ENCODE measurements at regions not wholly inside any gene's neighbourhood (a gene's known extent, or its start where the extent isn't known, plus 50 kb on each side); places are given as distances from the start of the nearest gene placed in this dataset.

DNA sequence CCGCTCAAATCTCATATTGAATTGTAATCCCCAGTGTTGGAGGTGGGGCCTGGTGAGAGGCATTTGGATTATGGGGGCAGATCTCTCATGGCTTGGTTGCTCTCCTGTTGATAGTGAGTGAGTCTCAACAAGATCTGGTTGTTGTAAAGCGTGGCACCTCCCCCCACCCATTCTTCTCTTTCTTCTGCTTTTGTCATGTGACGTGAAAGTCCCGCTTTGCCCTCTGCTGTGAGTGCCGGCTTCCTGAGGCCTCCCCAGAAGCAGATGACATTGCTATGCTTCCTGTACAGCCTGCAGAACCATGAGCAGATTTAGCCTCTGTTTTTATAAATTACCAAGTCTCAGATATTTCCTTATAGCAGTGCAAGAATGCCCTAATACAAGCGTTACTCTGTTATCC lies 673.8 kb downstream of the ADCYAP1 start:
- no peaks in the 10 kb centered on the region for H3K9me3 ChIP-seq
- no peak overlapping the region for H2AFZ ChIP-seq (ENCODE audit: low read depth)
- no peaks in the 10 kb centered on the region for H3K27me3 ChIP-seq (ENCODE audit: insufficient read depth)
- POLR2A ChIA-PET = no interaction called here
- H4K20me1 ChIP-seq (ENCODE audit: insufficient read depth) = no peaks in the 10 kb centered on the region
- H3F3A ChIP-seq (replicated peaks; ENCODE audit: insufficient read depth) = no peaks in the 10 kb centered on the region
- H3K4me2 ChIP-seq = no peak overlapping the region
- no peaks in the 10 kb centered on the region for H3K4me1 ChIP-seq (ENCODE audit: control insufficient read depth in 1 of 2, insufficient read depth in 2 of 2, low read depth in 1 of 2, low read length in 1 of 2)
- no peaks in the 10 kb centered on the region for H3K79me2 ChIP-seq (ENCODE audit: insufficient read depth)
- no peak overlapping the region for H3K27ac ChIP-seq (ENCODE audit: low read depth in 2 of 2, low read length in 1 of 2)
- H3K9ac ChIP-seq = no peak overlapping the region
- WGBS (ENCODE audit: low lambda C conversion rate) = 25% methylated on average over 6 of the region's 6 CpGs
- CTCF ChIA-PET = no interaction called here
- H3K4me3 ChIP-seq (ENCODE audit: low read depth in 2 of 2, low read length in 1 of 2) = no peak overlapping the region
- H3K9me2 ChIP-seq = no peaks in the 10 kb centered on the region
- no peaks in the 10 kb centered on the region for H3K36me3 ChIP-seq (replicated peaks in 1 of 2; ENCODE audit: control insufficient read depth in 1 of 2, insufficient read depth in 2 of 2, low read length in 1 of 2)
- no peak for TF ChIP-seq TCF12 (IDR thresholded peaks at IDR 0.05)
- no peak for TF ChIP-seq RAD21 (IDR thresholded peaks at IDR 0.05; ENCODE audit: low read length)
- no peak for TF ChIP-seq RXRA (IDR thresholded peaks at IDR 0.05; ENCODE audit: borderline replicate concordance, low read depth)
- DNase-seq = no peak

GRCh38 chr18:1581581-1581980 lies 676.9 kb downstream of the ADCYAP1 start:
- no peaks in the 10 kb centered on the region for H4K20me1 ChIP-seq (ENCODE audit: insufficient read depth)
- TF ChIP-seq, protein P1, sequence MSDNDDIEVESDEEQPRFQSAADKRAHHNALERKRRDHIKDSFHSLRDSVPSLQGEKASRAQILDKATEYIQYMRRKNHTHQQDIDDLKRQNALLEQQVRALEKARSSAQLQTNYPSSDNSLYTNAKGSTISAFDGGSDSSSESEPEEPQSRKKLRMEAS (IDR thresholded peaks at IDR 0.05; ENCODE audit: low read depth) = no peak
- TF ChIP-seq RXRA (IDR thresholded peaks at IDR 0.05; ENCODE audit: borderline replicate concordance, low read depth) = no peak
- TF ChIP-seq RCOR1 (IDR thresholded peaks at IDR 0.05; ENCODE audit: low read length) = no peak
- no peaks in the 10 kb centered on the region for H3K36me3 ChIP-seq (replicated peaks in 1 of 2; ENCODE audit: control insufficient read depth in 1 of 2, insufficient read depth in 2 of 2, low read length in 1 of 2)
- no peak overlapping the region for H3K9ac ChIP-seq
- whole genome bisulfite sequencing (ENCODE audit: low lambda C conversion rate) = 0% methylated on average over 1 of the region's 1 CpG
- DNase-seq = no peak
- no peaks in the 10 kb centered on the region for H3K9me3 ChIP-seq
- no peaks in the 10 kb centered on the region for H3K79me2 ChIP-seq (ENCODE audit: insufficient read depth)
- ChIA-PET CTCF (no interaction called here), POLR2A (no interaction called here)
- H2AFZ ChIP-seq (ENCODE audit: low read depth) = no peak overlapping the region
- H3K27me3 ChIP-seq (ENCODE audit: insufficient read depth) = no peaks in the 10 kb centered on the region
- no peaks in the 10 kb centered on the region for H3F3A ChIP-seq (replicated peaks; ENCODE audit: insufficient read depth)
- no peaks in the 10 kb centered on the region for H3K9me2 ChIP-seq
- no peak overlapping the region for H3K27ac ChIP-seq (ENCODE audit: low read depth in 2 of 2, low read length in 1 of 2)
- H3K4me3 ChIP-seq (ENCODE audit: low read depth in 2 of 2, low read length in 1 of 2) = no peak overlapping the region
- no peaks in the 10 kb centered on the region for H3K4me1 ChIP-seq (ENCODE audit: control insufficient read depth in 1 of 2, insufficient read depth in 2 of 2, low read depth in 1 of 2, low read length in 1 of 2)
- no peak overlapping the region for H3K4me2 ChIP-seq

DNA sequence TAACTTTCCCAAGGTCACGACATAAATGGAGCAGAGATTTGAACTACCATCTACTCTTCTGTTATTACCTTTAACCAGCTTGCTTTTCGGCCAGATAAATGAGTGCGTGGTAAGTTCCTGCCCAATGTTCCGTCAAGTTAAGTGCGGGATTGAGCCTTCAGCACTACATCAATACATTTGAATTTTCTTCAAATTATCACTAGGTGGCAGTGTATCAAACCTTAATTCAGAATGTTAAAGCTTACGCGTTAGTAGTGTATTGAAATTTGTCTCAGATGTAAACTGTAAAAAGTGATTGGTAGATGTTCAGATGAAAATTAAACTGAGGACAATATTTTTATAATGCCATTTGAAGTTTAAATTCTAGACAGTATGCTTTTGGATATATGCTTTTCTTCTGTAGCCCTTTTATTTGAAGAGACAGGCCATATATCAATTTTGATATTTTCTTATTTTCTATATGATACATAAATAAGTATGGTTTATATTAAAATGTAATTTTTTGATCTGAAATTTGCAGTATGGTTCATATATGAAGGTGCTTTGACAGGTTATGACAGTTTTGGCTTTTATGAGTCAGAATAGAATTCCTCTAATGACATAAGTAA lies 681.3 kb downstream of the ADCYAP1 start:
- DNase-seq = peak; percentile 8
- CTCF ChIA-PET = interaction anchor here (0.6 to 2.5 kb wide), 23 partner anchors 9 to 961 kb away, joined by 3 to 33 read pairs (median 4); no protein-coding TSS in a partner anchor
- POLR2A ChIA-PET = no interaction called here

More for the DNA sequence above, 681.3 kb downstream of the ADCYAP1 start:
- Histone ChIP-seq H3K27me3 (ENCODE audit: insufficient read depth) (0 out of 2 replicates have a peak, but pooled peaks cover 4% of the 10 kb centered on the region), H3F3A (replicated peaks; ENCODE audit: insufficient read depth) (no peaks in the 10 kb centered on the region), H3K9me3 (no peaks in the 10 kb centered on the region), H3K27ac (ENCODE audit: low read depth in 2 of 2, low read length in 1 of 2) (no peak overlapping the region), H3K9ac (no peak overlapping the region), H2AFZ (ENCODE audit: low read depth) (peak overlapping the region; percentile 63; the same call in 1 of the 2 replicates), H3K4me1 (ENCODE audit: control insufficient read depth in 1 of 2, insufficient read depth in 2 of 2, low read depth in 1 of 2, low read length in 1 of 2) (no peaks in the 10 kb centered on the region), H3K9me2 (no peaks in the 10 kb centered on the region), H3K79me2 (ENCODE audit: insufficient read depth) (no peaks in the 10 kb centered on the region), H3K4me3 (ENCODE audit: low read depth in 2 of 2, low read length in 1 of 2) (no peak overlapping the region; a peak in 1 of 4 replicates), H4K20me1 (ENCODE audit: insufficient read depth) (no peaks in the 10 kb centered on the region), H3K4me2 (no peak overlapping the region), H3K36me3 (replicated peaks in 1 of 2; ENCODE audit: control insufficient read depth in 1 of 2, insufficient read depth in 2 of 2, low read length in 1 of 2) (no peaks in the 10 kb centered on the region)
- TF ChIP-seq, protein P2, sequence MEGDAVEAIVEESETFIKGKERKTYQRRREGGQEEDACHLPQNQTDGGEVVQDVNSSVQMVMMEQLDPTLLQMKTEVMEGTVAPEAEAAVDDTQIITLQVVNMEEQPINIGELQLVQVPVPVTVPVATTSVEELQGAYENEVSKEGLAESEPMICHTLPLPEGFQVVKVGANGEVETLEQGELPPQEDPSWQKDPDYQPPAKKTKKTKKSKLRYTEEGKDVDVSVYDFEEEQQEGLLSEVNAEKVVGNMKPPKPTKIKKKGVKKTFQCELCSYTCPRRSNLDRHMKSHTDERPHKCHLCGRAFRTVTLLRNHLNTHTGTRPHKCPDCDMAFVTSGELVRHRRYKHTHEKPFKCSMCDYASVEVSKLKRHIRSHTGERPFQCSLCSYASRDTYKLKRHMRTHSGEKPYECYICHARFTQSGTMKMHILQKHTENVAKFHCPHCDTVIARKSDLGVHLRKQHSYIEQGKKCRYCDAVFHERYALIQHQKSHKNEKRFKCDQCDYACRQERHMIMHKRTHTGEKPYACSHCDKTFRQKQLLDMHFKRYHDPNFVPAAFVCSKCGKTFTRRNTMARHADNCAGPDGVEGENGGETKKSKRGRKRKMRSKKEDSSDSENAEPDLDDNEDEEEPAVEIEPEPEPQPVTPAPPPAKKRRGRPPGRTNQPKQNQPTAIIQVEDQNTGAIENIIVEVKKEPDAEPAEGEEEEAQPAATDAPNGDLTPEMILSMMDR (IDR thresholded peaks at IDR 0.05) = peak; percentile 70
- TF ChIP-seq TAF1 (IDR thresholded peaks at IDR 0.05; ENCODE audit: borderline replicate concordance, low read depth, low read length) (no peak), SMC3 (IDR thresholded peaks at IDR 0.05; ENCODE audit: low read depth, low read length) (peak; percentile 41; the same call in 1 of the 2 replicates), NRF1 (IDR thresholded peaks at IDR 0.05; ENCODE audit: low read depth, low read length) (no peak), RAD21 (IDR thresholded peaks at IDR 0.05; ENCODE audit: low read length) (peak; percentile 52)
- 2% methylated on average over 7 of the region's 7 CpGs for WGBS (ENCODE audit: low lambda C conversion rate)

All from SK-N-SH (cell line).